ENCODE measurements at regions not wholly inside any gene's neighbourhood (a gene's known extent, or its start where the extent isn't known, plus 50 kb on each side); places are given as distances from the start of the nearest gene placed in this dataset.

- TF ChIP-seq, protein P1, sequence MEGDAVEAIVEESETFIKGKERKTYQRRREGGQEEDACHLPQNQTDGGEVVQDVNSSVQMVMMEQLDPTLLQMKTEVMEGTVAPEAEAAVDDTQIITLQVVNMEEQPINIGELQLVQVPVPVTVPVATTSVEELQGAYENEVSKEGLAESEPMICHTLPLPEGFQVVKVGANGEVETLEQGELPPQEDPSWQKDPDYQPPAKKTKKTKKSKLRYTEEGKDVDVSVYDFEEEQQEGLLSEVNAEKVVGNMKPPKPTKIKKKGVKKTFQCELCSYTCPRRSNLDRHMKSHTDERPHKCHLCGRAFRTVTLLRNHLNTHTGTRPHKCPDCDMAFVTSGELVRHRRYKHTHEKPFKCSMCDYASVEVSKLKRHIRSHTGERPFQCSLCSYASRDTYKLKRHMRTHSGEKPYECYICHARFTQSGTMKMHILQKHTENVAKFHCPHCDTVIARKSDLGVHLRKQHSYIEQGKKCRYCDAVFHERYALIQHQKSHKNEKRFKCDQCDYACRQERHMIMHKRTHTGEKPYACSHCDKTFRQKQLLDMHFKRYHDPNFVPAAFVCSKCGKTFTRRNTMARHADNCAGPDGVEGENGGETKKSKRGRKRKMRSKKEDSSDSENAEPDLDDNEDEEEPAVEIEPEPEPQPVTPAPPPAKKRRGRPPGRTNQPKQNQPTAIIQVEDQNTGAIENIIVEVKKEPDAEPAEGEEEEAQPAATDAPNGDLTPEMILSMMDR (IDR thresholded peaks at IDR 0.05; ENCODE audit: low read depth, low read length, missing input control), result no peak
- TF ChIP-seq ATF3 (IDR thresholded peaks at IDR 0.05) (no peak), YY1 (IDR thresholded peaks at IDR 0.05) (no peak), EGR1 (IDR thresholded peaks at IDR 0.05; ENCODE audit: low read depth in 2 of 2) (no peak), FOXA1 (IDR thresholded peaks at IDR 0.05) (no peak), GABPA (IDR thresholded peaks at IDR 0.05 in 1 of 2, conservative IDR thresholded peaks at IDR 0.05 in 1 of 2) (no peak), JUND (IDR thresholded peaks at IDR 0.05) (no peak), RAD21 (IDR thresholded peaks at IDR 0.05) (no peak)
Observed at GRCh38 chr9:119458068-119458467, 88.8 kb upstream of the BRINP1 start.

Measured in liver (tissue), 3 donors.